IMR-90 (cell line): ENCODE measurements at regions not wholly inside any gene's neighbourhood (a gene's known extent, or its start where the extent isn't known, plus 50 kb on each side); places are given as distances from the start of the nearest gene placed in this dataset.

ENCODE experiments used
- ATAC-seq: fragments of 200-7000 bp; cut with Tn5 transposase; 2 replicates; pipeline ENCODE4 v1.9.1; 2020; ENCODE audit warnings: low read depth, mild to moderate bottlenecking, moderate library complexity
- BruUV-seq: library from RNA; stranded (reverse); fragments of 400-500 nt; replicated peaks from 2 replicates; lab custom pipeline; 2021; lab: Mats Ljungman, UMichigan
- CTCF ChIA-PET: fragments of 300-600 bp; formaldehyde crosslinking; extraction: SDS; loops from one replicate; lab custom pipeline; 2021; ENCODE audit warnings: antibody characterized with exemption; lab: Yijun Ruan, JAX
- POLR2A ChIA-PET: fragments of 300-600 bp; sonication (Branson Sonifier 250); formaldehyde crosslinking; loops from one replicate; lab custom pipeline; 2022; ENCODE audit warnings: antibody characterized with exemption; ENCODE audit not compliant: unreplicated experiment; lab: Charles Lee
- DNase-seq: peaks from one replicate; pipeline ENCODE4 v3.0.0; 2013
- H2AFZ ChIP-seq: replicated peaks from 2 replicates; pipeline ENCODE3; 2013; ENCODE audit warnings: low read length, mild to moderate bottlenecking; ENCODE audit not compliant: poor library complexity
- H2AK5ac ChIP-seq: 2 replicates; pipeline ENCODE4 v1.6.1; 2013; ENCODE audit warnings: low read depth, low read length, inconsistent platforms
- H2AK9ac ChIP-seq: replicated peaks from 2 replicates; pipeline ENCODE3; 2013; ENCODE audit warnings: mild to moderate bottlenecking, low read depth, low read length, moderate library complexity; ENCODE audit not compliant: poor library complexity
- H2BK120ac ChIP-seq: 2 replicates; pipeline ENCODE4 v1.6.1; 2013; ENCODE audit warnings: low read depth, low read length, inconsistent platforms
- H2BK15ac ChIP-seq: 3 replicates; pipeline ENCODE4 v1.6.1; 2013; ENCODE audit warnings: low read depth, low read length, inconsistent platforms
- H2BK20ac ChIP-seq: 2 replicates; pipeline ENCODE4 v1.6.1; 2013; ENCODE audit warnings: low read depth, mild to moderate bottlenecking, inconsistent platforms, low read length, moderate library complexity
- H2BK5ac ChIP-seq: 2 replicates; pipeline ENCODE4 v1.6.1; 2013; ENCODE audit warnings: mild to moderate bottlenecking, low read depth, low read length, inconsistent platforms; ENCODE audit not compliant: poor library complexity, severe bottlenecking
- H3K14ac ChIP-seq: replicated peaks from 2 replicates; pipeline ENCODE4 v1.6.1; 2013; ENCODE audit warnings: low read depth, low read length, inconsistent platforms
- H3K18ac ChIP-seq: 2 replicates; pipeline ENCODE4 v1.6.1; 2013; ENCODE audit warnings: low read depth, low read length, control low read depth
- H3K23ac ChIP-seq: 2 replicates; pipeline ENCODE4 v1.6.1; 2013; ENCODE audit warnings: low read depth, low read length, inconsistent platforms
- H3K27ac ChIP-seq: 2 replicates; pipeline ENCODE4 v1.5.1; 2013; ENCODE audit warnings: mild to moderate bottlenecking, control low read depth, low read length; ENCODE audit not compliant: insufficient read depth
- H3K27me3 ChIP-seq: 2 replicates; pipeline ENCODE4 v1.6.1; 2013; ENCODE audit warnings: low read length; ENCODE audit not compliant: control insufficient read depth, insufficient read depth
- H3K36me3 ChIP-seq: 2 replicates; pipeline ENCODE4 v1.6.1; 2013; ENCODE audit warnings: low read length, mixed read lengths; ENCODE audit not compliant: control insufficient read depth, insufficient read depth
- H3K4ac ChIP-seq: 2 replicates; pipeline ENCODE4 v1.6.1; 2013; ENCODE audit warnings: low read depth, low read length, inconsistent platforms
- H3K4me1 ChIP-seq: 2 replicates; pipeline ENCODE4 v1.6.1; 2013; ENCODE audit warnings: low read length, mixed read lengths; ENCODE audit not compliant: control insufficient read depth, insufficient read depth
- H3K4me2 ChIP-seq: 2 replicates; pipeline ENCODE4 v1.6.1; 2013; ENCODE audit warnings: low read depth, mild to moderate bottlenecking, control low read depth, low read length, moderate library complexity
- H3K4me3 ChIP-seq: 2 replicates; pipeline ENCODE4 v1.5.1; 2013; ENCODE audit warnings: low read depth, mild to moderate bottlenecking, control low read depth, low read length, moderate library complexity; ENCODE audit not compliant: insufficient read depth
- H3K56ac ChIP-seq: 2 replicates; pipeline ENCODE4 v1.6.1; 2013; ENCODE audit warnings: low read length, inconsistent platforms; ENCODE audit not compliant: insufficient read depth; ENCODE audit errors: extremely low read depth
- H3K79me1 ChIP-seq, 2 experiments: 2 replicates each; pipeline ENCODE4 v1.6.1; 2013; ENCODE audit warnings: low read length in 2 of 2, inconsistent platforms in 1 of 2, low read depth in 1 of 2
- H3K9ac ChIP-seq: 2 replicates; pipeline ENCODE4 v1.6.1; 2013; ENCODE audit warnings: low read depth, low read length, control low read depth
- H3K9me1 ChIP-seq: 2 replicates; pipeline ENCODE4 v1.6.1; 2013; ENCODE audit warnings: low read length, inconsistent platforms; ENCODE audit not compliant: insufficient read depth
- H3K9me3 ChIP-seq: 2 replicates; pipeline ENCODE4 v1.6.1; 2013; ENCODE audit warnings: low read length; ENCODE audit not compliant: control insufficient read depth, insufficient read depth
- H4K20me1 ChIP-seq: 2 replicates; pipeline ENCODE4 v1.6.1; 2013; ENCODE audit warnings: low read length, inconsistent platforms; ENCODE audit not compliant: insufficient read depth
- H4K5ac ChIP-seq: 2 replicates; pipeline ENCODE4 v1.6.1; 2013; ENCODE audit warnings: mild to moderate bottlenecking, low read depth, low read length, control low read depth
- H4K8ac ChIP-seq, 2 experiments: 2 replicates each; pipeline ENCODE4 v1.6.1; 2013; ENCODE audit warnings: low read depth in 2 of 2, low read length in 2 of 2, control low read depth in 1 of 2, inconsistent platforms in 1 of 2
- H4K91ac ChIP-seq: 2 replicates; pipeline ENCODE4 v1.6.1; 2013; ENCODE audit warnings: low read depth, low read length, inconsistent platforms; ENCODE audit not compliant: insufficient read depth
- BHLHE40 ChIP-seq: fragments of 150-350 bp; IDR thresholded peaks from 2 replicates; pipeline ENCODE4 v1.6.1; 2016; ENCODE audit warnings: mild to moderate bottlenecking, low read depth, low read length
- CEBPB ChIP-seq: IDR thresholded peaks from 2 replicates; pipeline ENCODE4 v1.6.1; 2012; ENCODE audit warnings: low read depth, low read length, improper control_type of control experiment
- CHD1 ChIP-seq: IDR thresholded peaks from 2 replicates; pipeline ENCODE4 v1.6.1; 2012; ENCODE audit warnings: low read depth, low read length, improper control_type of control experiment
- MAFK ChIP-seq: IDR thresholded peaks from 2 replicates; pipeline ENCODE4 v1.6.1; 2012; ENCODE audit warnings: low read depth, low read length, improper control_type of control experiment
- MAZ ChIP-seq: IDR thresholded peaks from 2 replicates; pipeline ENCODE4 v1.6.1; 2012; ENCODE audit warnings: low read depth, mild to moderate bottlenecking, low read length, improper control_type of control experiment, moderate library complexity, borderline replicate concordance
- MXI1 ChIP-seq: IDR thresholded peaks from 2 replicates; pipeline ENCODE4 v1.6.1; 2012; ENCODE audit warnings: low read depth, mild to moderate bottlenecking, low read length, moderate library complexity, borderline replicate concordance
- NFE2L2 ChIP-seq: fragments of 150-350 bp; IDR thresholded peaks from 2 replicates; pipeline ENCODE4 v1.6.1; 2016; ENCODE audit warnings: low read depth, mild to moderate bottlenecking, low read length
- POLR2A ChIP-seq: IDR thresholded peaks from 2 replicates; pipeline ENCODE4 v1.6.1; 2012; ENCODE audit warnings: mild to moderate bottlenecking, low read depth, low read length
- RAD21 ChIP-seq: IDR thresholded peaks from 2 replicates; pipeline ENCODE4 v1.6.1; 2012; ENCODE audit warnings: low read length, improper control_type of control experiment
- RCOR1 ChIP-seq: IDR thresholded peaks from 2 replicates; pipeline ENCODE4 v1.6.1; 2012; ENCODE audit warnings: mild to moderate bottlenecking, low read length, improper control_type of control experiment; ENCODE audit not compliant: insufficient replicate concordance
- RFX5 ChIP-seq: IDR thresholded peaks from 2 replicates; pipeline ENCODE4 v1.8.0; 2012; ENCODE audit warnings: low read depth, mild to moderate bottlenecking, low read length, moderate library complexity
- SMC3 ChIP-seq: fragments of 150-350 bp; IDR thresholded peaks from 2 replicates; pipeline ENCODE4 v1.6.1; 2016; ENCODE audit warnings: low read depth, mild to moderate bottlenecking, antibody characterized with exemption, low read length, moderate library complexity
- WGBS, 2 experiments: methylation state at CpG; one replicate each; pipeline versions ENCODE4 v1.1.5 to v1.1.7; 2013; ENCODE audit warnings: missing lambda C conversion rate in 2 of 2; ENCODE audit not compliant: insufficient read length in 1 of 2; ENCODE audit errors: extremely low coverage in 2 of 2; 5-methylcytosine and 5-hydroxymethylcytosine counted together
- dilution Hi-C: fragments of 300-500 bp; cut with HindIII; formaldehyde crosslinking; loops from one replicate; pipeline ENCODE4 v1.14.3; 2018; ENCODE audit warnings: low sequenced_read_pairs; ENCODE audit not compliant: unreplicated experiment
- in situ Hi-C: fragments of 300-500 bp; cut with MboI; formaldehyde crosslinking; loops from 3 replicates; pipeline ENCODE4 v1.14.3; 2019; ENCODE audit warnings: low sequenced_read_pairs, inconsistent platforms, mixed read lengths
- intact Hi-C: fragments of 100-400 bp; cut with micrococcal nuclease; formaldehyde crosslinking; loops from 2 replicates; pipeline ENCODE4 v1.10.0; 2022
- TF ChIP-seq, protein P1 (sequence below): fragments of 150-350 bp; IDR thresholded peaks from 2 replicates; pipeline ENCODE4 v1.6.1; 2016; ENCODE audit warnings: low read depth, mild to moderate bottlenecking, low read length, moderate library complexity, borderline replicate concordance

DNA sequence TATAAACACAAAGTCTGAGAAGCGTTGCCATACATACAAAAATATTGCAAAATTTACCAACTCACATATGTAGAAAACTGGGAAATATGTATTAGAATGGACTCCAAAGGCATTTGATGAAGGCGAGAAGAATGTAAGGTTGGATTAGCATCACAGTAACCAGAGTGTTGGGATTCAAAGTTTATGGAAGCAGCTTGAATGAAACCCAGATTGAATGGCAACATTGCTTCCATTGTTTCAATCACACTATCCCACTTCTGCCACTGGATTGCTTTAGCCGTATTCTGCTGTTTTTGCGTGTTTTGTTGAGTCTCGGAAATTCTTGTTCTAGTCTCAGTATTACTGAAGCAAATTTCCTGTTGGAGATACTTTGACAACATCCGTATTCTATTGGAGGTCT is 609.0 kb upstream of the LRATD1 start:
- H4K5ac ChIP-seq: no peak overlapping the region
- no peak overlapping the region for H2AK9ac ChIP-seq
- no peak overlapping the region for H2BK15ac ChIP-seq
- H2BK5ac ChIP-seq: no peak overlapping the region
- no peak for ATAC-seq
- H3K27ac ChIP-seq: no peak overlapping the region
- H3K4me2 ChIP-seq: no peak overlapping the region
- no peak overlapping the region for H3K23ac ChIP-seq
- intact Hi-C loops: no loop called here
- H3K36me3 ChIP-seq: no peaks in the 10 kb centered on the region
- WGBS, 2 experiments: no CpG with 5 or more reads among the region's 6 CpGs
- no peak overlapping the region for H3K4me3 ChIP-seq
- H2BK120ac ChIP-seq: no peak overlapping the region
- H3K9me1 ChIP-seq: no peaks in the 10 kb centered on the region
- H3K9ac ChIP-seq: no peak overlapping the region
- no peaks in the 10 kb centered on the region for H3K27me3 ChIP-seq
- POLR2A ChIA-PET: no interaction called here
- no peak overlapping the region for H4K8ac ChIP-seq
- TF ChIP-seq RAD21 (no peak), SMC3 (no peak), CEBPB (no peak), RCOR1 (no peak), NFE2L2 (no peak), MXI1 (no peak), MAFK (no peak), POLR2A (no peak), RFX5 (no peak), MAZ (no peak), CHD1 (no peak), BHLHE40 (no peak)
- TF ChIP-seq, protein P1, sequence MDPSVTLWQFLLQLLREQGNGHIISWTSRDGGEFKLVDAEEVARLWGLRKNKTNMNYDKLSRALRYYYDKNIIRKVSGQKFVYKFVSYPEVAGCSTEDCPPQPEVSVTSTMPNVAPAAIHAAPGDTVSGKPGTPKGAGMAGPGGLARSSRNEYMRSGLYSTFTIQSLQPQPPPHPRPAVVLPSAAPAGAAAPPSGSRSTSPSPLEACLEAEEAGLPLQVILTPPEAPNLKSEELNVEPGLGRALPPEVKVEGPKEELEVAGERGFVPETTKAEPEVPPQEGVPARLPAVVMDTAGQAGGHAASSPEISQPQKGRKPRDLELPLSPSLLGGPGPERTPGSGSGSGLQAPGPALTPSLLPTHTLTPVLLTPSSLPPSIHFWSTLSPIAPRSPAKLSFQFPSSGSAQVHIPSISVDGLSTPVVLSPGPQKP: no peak
- no peak overlapping the region for H3K4ac ChIP-seq
- H3K18ac ChIP-seq: no peak overlapping the region
- no peaks in the 10 kb centered on the region for H4K20me1 ChIP-seq
- H3K4me1 ChIP-seq: no peaks in the 10 kb centered on the region
- no TSS peak for BruUV-seq
- DNase-seq: no peak
- dilution Hi-C loops: no loop called here
- H3K14ac ChIP-seq: no peak overlapping the region
- no peak overlapping the region for H2AFZ ChIP-seq
- H3K56ac ChIP-seq: no peak overlapping the region
- H2AK5ac ChIP-seq: no peak overlapping the region
- CTCF ChIA-PET: no interaction called here
- no peaks in the 10 kb centered on the region for H3K79me1 ChIP-seq
- no peak overlapping the region for H2BK20ac ChIP-seq
- in situ Hi-C loops: no loop called here
- H4K91ac ChIP-seq: no peak overlapping the region
- H3K9me3 ChIP-seq: no peaks in the 10 kb centered on the region
